ENCODE measurements at regions not wholly inside any gene's neighbourhood (a gene's known extent, or its start where the extent isn't known, plus 50 kb on each side); places are given as distances from the start of the nearest gene placed in this dataset.
A peak's percentile ranks its signal among the peaks of the same experiment; 100 is the strongest.

DNA sequence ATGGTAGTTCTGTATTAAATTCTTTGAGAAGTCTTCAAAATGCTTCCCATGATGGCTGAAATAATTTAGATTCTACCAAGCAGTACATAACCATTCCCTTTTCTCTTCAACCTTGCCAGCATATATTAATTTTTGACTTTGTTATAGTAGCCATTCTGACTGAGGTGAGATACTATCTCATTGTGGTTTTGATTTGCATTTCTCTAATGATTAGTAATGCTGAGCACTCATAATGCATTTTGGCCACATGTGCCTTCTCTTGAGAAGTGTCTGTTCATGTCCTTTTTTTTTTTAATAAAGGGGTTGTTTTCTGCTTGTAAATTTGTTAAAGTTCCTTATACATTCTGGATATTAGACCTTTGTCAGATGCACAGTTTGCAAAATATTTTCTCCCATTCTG is 173.9 kb downstream of the CALCRL start:
- no peak for DNase-seq

DNA sequence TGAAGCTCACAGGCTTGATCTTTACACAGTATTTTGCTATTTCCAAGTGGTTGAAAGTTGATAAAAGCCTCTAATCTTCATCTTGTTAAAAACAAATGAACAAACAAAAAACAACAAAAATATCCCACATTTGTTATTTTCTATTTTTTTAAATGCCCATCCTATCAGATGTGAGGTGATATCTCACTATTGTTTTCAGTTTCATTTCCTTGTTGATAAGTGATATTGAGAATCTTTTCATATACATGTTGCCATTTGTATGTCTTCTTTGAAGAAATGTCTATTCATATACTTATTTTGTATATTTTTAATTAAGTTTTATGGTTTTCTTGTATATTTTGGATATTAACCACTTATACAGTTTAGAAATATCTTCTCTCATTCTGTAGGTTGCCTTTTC is 175.8 kb downstream of the CALCRL start:
- no peak for DNase-seq

DNA sequence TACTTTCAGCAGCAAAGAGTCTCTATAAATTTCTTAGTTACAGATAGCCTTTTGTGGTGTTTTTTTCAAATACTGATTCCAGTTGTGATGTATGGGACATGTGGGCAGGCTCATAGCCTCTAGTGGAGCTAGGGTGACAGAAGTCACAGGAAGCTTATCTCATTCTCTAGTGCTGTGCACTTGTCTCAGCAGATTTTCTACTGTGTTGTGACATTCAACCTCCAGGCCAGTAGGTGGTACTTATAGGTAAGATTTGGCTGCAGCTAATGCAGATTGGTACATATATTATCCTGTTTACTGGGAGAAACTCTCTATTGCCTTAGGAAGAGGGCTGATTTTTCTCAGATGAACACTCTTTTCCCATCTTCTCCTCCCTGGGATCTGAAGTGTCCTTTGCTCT is 176.2 kb downstream of the CALCRL start:
- DNase-seq, result no peak

DNA sequence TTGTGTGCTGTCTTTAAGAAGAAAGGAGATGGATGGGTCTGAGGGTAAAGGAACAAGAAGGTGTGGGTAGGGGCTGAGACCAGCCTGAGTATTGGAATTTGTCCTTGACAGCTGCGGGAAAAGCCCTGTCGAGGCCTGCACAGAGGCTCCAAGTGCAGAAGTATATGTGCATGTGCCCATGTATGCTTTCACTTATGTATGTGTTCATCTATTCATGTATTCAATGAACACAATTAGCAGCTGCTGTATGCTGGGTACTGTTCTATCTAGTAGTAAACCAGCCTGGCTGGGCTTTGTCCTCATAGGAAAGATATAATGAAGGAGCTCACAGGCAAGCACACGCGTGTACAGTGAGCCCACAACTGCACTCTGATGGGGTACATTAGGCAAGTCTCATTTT is 181.4 kb downstream of the CALCRL start:
- DNase-seq, result no peak

DNA sequence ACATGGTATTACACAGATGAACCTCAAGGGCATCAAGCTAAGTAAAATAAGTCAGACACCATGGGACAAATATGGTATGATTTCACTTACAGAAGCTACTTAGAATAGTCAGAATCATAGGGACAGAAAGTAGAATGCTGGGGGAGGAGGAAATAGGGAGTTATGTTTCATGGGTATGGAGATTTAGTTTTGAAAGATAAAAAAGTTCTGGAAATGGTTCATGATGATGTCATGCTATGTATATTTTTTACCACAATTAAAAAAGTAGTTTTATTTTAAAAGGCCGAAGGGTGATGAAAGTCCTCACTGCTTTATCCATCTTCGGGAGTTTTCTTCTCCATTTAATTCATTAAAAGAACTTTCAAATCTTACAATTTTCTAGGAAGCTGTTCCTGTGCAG is 181.9 kb downstream of the CALCRL start:
- no peak for DNase-seq

DNA sequence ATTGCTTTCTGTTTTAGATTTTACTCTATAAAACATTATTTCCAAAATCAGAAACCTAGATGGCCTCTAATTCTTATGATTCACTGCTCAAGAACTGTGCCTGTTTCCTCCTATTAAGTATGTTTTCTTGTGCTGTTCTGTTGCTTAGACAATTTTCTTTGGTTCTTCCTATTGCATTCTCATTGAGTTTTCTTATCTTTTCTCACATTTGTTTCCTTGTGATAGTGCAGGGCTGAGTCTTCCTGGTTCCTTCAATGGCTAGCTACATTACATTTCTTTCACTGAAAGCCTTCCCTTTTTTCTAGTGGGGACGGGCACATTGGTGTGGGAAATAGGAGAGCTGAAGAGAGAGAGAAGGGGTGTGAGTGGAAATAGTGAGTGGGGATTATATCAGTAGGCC is 183.4 kb downstream of the CALCRL start:
- DNase-seq, result no peak

DNA sequence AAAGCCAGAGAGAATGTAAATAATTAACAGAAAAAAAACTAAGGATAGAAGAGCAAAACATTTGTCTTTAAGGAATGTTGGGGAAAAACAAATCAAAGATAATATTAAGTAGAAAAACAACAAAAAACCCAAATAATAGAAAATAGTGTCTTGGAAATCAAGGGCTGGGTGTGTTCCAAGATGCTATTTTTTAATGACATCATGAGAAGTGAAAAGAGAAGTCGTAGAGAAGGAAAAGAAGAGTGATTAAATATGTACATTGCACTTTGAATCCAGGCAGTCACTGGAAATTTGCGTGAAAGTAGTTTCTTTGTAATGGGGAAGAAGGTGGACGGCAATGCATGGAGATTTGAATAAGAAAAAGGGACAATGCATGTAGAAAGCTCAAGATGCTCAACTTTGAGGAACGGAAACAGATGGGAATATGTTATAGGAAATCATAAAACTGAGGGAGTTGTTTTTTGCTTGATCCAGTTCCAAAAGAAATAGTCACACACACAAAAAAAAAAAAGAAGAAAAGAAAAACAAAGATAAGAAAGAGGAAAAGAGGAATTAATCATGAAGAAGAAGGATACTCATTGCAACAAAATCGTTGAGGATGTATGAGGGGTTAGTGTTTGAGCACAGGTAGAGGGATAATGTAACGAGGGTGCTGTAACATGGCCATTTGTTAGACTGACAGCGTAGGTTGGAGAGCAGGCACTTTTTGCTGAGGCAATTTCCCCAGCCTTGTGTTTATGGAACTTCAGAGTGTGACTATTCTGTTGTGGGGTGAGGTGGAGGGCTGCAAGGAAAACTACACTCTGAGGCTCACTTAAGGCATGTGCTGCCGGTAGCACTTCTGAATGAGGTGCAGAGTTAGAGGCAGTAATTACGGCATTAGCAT is 184.1 kb downstream of the CALCRL start:
- no peak for DNase-seq

DNA sequence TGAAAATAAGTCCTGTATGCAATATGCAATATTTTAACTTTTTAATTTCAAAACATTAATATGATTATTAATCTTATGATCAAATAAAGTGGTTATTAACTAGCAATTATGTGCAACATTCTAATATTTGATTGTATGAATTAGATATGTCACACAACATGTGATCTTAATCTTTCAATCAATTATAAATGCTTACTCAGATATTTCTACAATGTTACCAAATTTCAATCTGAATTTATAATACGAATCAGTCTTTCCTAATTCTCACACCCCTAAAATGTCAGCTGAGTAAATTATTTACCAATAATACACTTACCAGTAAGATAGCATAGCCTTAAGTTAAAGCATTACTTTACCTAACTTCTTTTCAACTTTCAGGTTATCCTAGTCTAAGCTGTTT is 186.3 kb downstream of the CALCRL start:
- DNase-seq, result no peak

DNA sequence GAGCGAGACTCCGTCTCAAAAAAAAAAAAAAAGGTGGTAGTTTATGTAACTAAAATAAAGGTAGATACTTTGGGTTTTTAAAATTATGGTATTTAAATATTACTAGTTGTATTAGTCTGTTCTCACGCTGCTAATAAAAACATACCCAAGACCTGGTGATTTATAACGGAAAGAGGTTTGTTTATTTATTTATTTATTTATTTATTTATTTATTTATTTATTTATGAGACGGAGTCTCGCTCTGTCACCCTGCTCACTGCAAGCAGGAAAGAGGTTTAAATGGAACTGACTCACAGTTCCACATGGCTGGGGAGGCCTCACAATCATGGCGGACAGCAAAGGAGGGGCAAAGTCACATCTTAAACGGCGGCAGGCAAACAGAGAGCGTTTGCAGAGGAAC is 196.0 kb downstream of the CALCRL start:
- DNase-seq, result no peak

DNA sequence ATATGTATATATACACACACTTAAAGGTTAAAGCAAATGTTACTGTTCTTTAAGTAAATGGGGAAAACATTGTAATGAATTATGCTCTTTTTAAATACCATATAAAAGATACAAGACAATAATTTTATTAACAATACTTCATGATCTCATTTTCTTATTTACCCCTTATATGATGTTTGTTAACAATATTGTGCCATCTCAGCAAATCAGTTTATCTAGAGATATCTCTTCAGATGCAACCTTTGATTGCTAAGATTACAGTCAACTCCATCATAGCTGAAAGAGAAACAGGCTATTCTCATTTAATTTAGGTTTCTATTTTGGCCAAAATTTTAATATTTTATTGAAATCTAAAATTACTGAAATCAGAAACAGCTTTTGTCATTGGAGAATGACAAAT is 197.9 kb downstream of the CALCRL start:
- DNase-seq, result no peak

DNA sequence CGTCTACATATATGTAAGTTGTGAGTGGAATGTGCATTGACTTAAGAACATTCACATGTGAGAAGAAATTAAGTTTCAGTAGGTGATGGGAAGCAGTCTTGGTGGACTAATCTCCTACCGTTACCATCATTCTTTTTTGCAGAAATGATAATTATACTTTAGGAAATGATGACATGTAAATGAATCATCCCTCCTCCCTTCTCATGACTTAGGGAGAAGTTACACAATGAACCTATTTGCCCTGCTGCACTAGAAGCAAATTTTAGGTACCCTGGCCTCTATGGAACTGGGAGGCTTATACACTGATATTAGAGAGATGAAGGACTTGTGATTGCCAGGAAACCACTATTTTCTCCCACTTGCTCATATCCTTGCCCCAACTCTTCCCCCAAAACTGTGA is 214.2 kb downstream of the CALCRL start:
- DNase-seq, result peak; percentile 9

DNA sequence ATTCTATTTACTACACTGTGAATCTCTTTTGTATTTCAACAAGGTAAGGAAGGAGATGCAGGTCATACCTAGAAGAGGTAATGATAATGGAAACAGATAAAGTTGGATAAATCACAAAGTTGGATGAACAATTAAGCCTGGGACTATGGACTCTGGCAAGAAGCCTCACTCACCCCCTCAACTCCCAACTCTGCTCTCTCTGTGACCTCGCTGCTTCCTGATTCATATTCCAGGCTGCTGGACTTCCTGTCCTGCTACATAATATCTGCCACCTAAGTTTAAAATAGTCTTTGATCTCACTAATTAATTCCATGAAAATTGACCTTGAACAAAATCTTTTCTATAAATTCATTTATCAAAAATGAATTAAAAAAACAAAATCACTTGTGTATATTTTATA is 215.3 kb downstream of the CALCRL start:
- no peak for DNase-seq

DNA sequence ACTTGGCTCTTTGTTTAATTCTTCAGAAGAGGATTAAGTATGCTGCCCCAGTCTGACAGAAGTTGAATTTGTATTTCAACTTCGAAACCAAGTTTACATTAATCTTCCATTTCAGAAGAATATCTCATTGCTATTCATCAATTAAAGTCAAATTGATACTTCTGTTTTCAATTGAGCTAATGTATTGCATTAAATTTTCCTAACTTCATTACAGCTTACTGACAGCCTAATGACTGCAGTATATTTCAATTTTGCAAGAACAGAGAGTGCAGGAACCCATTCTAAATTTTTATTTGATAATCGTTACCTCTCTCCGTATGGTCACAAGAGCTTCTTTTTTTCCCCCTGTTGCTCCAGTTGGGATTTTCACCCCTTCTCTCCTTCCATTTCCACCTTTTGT is 218.0 kb downstream of the CALCRL start:
- DNase-seq, result no peak

DNA sequence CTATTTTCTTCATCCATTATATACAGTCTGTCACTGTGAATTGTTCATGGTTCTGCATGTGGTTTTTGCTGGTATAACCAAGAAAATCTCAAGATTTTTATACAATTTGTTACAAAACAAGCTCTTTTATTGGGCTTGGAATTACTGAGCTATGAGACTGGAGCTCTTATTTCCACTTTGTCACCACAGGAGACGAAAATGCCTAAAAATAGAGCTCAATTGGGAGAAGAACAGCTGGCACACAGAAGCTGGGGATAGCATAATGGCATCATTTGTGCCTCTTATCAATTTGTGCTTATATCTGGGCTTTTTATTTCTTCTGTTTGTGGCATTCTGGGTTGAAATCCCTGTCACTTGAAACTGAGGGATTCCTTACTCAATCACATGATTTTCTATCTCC is 219.1 kb downstream of the CALCRL start:
- DNase-seq, result no peak

DNA sequence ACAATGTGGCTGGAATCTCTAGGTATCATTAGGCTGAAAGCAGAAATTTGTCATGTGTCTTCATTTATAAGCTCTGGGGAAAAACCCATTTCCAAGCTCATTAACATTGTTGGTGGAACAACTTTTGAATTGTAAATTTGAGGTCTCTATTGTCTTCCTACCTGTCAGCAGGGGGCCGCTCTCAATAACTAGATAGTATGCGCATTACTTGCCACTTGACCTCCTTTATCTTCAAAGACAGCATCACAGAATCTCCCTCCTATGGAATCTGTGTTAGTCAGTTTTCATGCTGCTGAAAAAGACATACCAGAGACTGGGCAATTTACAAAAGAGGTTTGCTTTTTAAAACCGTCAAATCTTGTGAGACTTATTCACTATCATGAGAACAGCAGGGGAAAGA is 223.1 kb downstream of the CALCRL start:
- DNase-seq, result no peak

DNA sequence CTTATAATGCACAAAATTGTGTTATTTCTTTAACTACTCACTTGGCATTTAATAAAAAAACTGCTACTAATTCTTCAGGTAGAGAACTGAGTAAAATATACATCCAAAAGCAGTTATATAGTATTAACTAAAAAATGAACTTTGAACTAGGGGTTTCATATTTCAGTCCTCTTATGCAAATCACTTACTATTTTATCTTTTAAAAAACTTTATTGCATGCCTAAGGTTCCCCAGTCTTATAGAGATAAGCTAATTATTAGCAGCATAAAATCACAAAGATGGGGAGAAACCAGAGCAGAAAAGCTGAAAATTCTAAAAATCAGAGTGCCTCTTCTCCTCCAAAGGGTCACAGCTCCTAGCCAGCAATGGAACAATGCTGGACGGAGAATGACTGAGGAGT is 228.0 kb downstream of the CALCRL start:
- no peak for DNase-seq

DNA sequence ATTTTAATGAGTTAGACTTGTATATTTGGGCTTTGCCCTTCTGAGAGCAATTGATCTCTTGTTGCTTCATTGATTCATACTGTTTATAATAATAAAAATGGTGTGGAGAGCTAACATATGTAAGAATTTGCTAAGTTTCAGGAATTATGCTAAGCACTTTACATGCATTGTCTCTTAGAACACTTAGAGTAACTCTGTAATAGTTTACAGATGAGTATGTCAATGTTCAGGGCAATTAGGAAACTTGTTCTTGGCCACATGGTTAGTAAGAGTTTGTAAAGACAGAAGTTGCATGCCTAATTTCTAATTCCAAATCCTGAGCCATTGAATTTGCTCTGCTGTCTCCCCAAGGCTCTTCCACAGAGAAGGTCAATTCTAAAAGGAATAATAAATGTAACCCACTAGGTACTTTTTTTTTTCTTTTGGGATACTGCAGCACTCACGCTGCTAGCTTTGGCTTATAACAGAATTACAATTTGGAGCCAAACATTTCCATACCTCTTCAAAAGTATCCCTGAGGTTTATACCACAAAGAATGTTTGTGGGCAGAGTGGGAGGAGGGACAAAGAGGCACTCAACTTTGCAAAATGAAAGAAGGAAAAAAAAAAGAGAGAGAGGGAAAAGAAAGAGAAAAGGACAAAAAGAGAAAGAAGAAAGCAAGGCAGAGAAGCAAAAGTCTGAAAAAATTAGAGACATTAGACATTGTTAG is 232.4 kb downstream of the CALCRL start:
- DNase-seq, result peak; percentile 6

DNA sequence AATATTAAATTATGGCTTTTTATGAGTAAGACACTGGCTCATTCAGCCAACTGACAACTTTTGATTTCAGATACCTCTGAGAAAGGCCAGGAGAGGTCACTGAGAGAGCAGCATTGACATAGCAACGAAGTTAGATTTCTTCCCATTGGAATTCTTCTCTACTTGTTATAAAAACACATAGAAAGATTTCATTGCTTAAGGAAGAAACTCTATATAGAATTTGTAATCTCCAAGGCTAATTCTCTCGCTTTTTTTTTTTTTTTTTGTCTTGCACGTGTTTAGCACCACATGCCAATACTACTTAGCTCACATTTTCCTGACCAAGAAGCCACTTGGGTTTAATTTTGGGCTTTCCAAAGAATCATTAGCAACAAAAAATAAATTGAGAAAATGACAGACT is 233.7 kb downstream of the CALCRL start:
- DNase-seq, result no peak

DNA sequence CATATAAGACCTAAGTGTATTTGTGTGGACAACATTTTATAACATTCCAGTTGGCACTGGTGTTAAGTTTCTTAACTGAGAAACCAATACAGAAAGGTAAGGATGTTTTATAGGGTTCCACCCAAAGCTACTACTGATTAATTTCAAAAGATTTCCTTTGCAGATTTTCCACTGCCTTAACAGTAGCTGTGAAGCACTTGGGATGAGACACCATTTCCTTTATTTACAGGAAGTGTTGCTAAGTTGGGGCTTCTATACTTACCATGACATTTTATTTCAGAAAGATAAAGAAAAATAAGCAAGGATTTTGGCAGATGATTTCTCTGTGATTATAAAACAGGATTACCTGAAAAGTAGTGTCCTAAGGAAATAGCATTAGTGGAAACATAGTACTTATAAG is 234.3 kb downstream of the CALCRL start:
- no peak for DNase-seq

DNA sequence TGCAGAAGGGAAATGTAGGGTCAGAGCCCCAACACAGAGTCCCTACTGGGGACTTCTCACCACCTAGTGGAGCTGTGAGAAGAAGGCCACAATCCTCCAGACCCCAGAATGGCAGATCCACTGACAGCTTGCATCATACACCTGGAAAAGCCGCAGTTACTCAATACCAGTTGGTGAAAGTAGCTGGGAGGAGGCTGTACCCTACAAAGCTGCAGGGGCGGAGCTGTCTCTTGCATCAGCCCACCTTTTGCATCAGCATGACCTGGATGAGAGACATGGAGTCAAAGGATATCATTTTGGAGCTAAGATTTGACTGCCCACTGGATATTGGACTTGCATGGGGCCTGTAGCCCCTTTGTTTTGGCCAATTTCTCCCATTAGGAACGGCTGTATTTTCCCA is 237.3 kb downstream of the CALCRL start:
- no peak for DNase-seq

DNA sequence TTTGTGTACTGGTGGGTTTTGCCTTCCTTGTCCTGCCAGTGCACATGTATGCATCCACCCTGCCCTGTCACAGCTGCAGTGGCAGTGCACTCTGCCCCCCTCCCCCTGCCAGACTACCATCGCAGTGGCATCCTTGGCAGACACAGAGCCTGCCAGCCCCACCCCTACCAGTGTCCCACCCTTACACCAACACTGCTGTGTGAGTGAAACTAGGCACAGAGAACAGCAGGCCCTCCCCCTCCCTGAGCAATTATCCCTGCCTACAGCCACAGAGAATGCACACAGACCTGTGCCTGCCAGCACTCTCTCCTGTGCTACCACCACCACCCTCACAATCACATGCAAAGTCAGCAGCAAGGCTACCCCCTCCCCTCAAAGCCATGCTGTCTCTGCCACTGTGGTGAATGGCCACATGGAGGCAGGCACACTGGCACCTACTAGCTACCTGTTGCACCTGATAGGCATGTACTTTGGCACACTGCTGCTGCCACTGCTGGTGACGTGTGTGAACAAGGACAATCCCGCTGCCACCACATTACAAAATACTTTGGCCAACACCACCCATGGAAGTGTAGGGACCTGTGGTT is 239.8 kb downstream of the CALCRL start:
- no peak for DNase-seq

DNA sequence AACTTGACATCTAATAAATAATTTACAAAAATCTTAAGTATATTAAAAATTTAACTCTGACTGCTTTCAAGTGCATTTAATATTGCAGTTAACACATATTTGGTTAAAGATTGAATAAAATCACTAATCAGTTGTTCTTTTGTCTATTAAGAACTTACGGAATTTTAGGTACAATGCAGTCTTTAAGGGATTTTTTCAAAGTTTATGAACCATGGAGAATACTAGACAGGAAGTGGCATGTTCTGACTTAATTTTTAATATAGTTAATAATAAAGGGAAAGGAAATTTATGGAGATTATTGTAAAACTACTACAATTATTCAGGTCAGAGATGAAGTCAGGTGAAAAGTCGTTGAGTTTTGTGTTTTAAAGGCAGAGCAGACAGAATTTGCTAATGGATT is 240.9 kb downstream of the CALCRL start:
- DNase-seq, result no peak

DNA sequence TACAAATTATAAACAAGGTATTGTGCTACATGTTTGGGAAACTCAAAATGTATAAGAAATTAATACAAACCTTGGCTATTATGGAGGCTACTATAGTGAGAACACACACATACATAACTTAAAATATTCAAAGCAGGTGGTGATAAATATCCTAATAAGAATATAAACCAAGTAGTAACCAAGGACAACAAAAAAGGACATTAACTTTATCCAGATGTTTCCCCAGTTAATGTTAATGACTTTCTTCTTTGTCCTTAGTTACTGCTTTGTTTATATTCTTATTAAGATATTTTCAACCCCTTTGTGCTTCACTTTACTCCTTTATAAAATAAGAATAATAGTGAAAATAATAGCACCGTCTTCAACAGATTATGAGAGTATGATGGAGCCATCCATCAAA is 241.6 kb downstream of the CALCRL start:
- DNase-seq, result no peak

DNA sequence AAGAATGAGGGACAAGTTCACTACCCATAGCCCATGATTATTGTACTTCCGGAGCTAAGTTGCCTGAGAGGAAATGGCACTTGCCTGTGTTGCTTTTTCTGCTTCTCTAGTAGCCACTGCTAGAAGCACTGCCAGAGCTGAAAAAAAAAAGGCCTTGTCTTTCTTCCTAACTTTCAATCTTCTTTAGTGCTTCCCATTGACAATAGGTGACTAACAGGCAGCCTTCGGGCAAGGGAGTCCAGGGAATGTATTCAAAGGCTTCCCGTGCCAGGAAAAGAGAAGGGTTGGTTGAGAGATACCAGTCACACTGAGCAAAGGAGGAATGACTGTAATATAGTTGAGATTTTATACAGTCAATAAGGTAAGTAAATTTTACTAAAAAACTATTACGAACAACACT is 242.0 kb downstream of the CALCRL start:
- no peak for DNase-seq

All from EL (cell line).